ENCODE measurements at regions not wholly inside any gene's neighbourhood (a gene's known extent, or its start where the extent isn't known, plus 50 kb on each side); places are given as distances from the start of the nearest gene placed in this dataset.

DNA sequence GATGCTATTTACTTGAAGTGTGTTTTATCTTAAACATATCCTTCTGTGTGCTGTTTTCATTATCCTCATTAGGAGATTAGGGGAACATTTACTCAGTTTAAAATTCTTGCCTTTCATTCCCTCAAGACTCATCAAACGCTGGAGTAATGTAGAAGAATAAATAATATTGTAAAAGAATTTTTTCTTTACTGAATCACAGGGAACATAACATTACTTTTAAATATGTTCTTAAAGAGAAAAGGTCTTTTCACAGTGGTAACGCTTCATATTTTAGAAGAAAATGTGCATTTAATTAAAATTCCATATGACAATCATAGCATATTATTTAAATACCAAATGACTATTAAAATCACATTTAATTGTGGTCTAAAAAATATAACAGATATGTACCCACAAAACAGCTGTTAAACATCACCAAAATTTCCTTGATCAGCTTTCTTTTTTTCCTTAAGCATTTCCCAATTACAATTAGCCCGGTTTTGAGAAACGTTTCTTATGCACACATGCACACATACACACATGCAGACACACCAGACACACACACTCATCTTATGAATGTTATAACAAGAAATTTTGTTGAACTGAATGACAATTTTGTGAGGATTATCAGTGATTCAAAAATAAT lies 102.0 kb upstream of the GLI3 start:
- intact Hi-C loops (cut with DNase I; ENCODE audit: low total_unique reads) (no loop called here), in situ Hi-C loops (cut with MboI; ENCODE audit: low sequenced_read_pairs in 4 of 4) (no loop called here)
- Histone ChIP-seq H3K36me3 (no peaks in the 10 kb centered on the region), H3K27ac (no peak overlapping the region), H3K4me1 (peaks cover 3% of the 10 kb centered on the region in 2 donors), H3K9me3 (no peaks in the 10 kb centered on the region), H3K27me3 (no peaks in the 10 kb centered on the region), H3K4me3 (no peak overlapping the region)
- DNase-seq, result no peak
- ATAC-seq, result no peak
- TF ChIP-seq POLR2A (IDR thresholded peaks at IDR 0.05), result no peak
- TF ChIP-seq, protein P1, sequence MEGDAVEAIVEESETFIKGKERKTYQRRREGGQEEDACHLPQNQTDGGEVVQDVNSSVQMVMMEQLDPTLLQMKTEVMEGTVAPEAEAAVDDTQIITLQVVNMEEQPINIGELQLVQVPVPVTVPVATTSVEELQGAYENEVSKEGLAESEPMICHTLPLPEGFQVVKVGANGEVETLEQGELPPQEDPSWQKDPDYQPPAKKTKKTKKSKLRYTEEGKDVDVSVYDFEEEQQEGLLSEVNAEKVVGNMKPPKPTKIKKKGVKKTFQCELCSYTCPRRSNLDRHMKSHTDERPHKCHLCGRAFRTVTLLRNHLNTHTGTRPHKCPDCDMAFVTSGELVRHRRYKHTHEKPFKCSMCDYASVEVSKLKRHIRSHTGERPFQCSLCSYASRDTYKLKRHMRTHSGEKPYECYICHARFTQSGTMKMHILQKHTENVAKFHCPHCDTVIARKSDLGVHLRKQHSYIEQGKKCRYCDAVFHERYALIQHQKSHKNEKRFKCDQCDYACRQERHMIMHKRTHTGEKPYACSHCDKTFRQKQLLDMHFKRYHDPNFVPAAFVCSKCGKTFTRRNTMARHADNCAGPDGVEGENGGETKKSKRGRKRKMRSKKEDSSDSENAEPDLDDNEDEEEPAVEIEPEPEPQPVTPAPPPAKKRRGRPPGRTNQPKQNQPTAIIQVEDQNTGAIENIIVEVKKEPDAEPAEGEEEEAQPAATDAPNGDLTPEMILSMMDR (IDR thresholded peaks at IDR 0.05 in 4 of 5, conservative IDR thresholded peaks at IDR 0.05 in 1 of 5), result no peak

DNA sequence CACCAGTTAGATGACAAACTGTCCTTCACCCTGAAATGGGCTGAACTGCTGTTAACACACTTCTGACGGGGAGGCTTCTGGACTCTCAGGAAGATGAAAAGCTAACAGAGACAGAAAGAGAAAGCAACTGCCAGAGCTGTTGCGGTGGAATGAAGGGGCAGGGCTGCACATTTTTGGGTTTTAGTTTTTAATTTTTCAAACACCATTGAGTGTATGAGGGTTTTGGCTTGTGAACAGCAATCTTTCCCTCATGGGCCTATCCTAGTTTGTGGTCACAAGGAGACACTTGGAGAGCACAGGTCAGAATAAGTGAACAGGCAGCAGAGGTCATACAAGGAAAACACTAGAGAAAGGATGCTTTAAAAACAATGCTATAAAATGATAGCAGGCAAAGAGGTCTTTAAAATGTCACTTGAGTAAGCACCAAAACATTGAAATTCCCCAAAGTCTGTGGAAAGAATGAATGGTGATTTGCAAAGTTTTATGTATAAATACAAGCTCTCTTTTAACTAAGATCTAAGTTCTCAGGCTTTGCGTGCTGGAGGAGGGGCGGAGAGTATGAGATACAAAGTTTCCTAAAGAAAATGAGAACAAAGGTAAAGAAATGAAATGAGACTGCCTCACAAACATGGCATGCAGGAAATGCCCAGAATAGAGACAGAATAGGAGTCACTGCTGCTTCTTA lies 101.4 kb upstream of the GLI3 start:
- Histone ChIP-seq H3K4me1 (peaks cover 3% of the 10 kb centered on the region in 2 donors), H3K36me3 (no peaks in the 10 kb centered on the region), H3K9me3 (no peaks in the 10 kb centered on the region), H3K27ac (no peak overlapping the region), H3K27me3 (no peaks in the 10 kb centered on the region), H3K4me3 (no peak overlapping the region)
- intact Hi-C loops (cut with DNase I; ENCODE audit: low total_unique reads), result no loop called here
- no peak for ATAC-seq
- DNase-seq, result no peak
- TF ChIP-seq POLR2A (IDR thresholded peaks at IDR 0.05), result no peak
- TF ChIP-seq, protein P1 (IDR thresholded peaks at IDR 0.05 in 4 of 5, conservative IDR thresholded peaks at IDR 0.05 in 1 of 5), result no peak
- in situ Hi-C loops (cut with MboI; ENCODE audit: low sequenced_read_pairs in 4 of 4), result no loop called here

GRCh38 chr7:42337225-42337905 lies 100.4 kb upstream of the GLI3 start:
- H3K9me3 ChIP-seq, result peaks cover 0 to 5% (median 0%) of the 10 kb centered on the region in 3 donors
- intact Hi-C loops (cut with DNase I; ENCODE audit: low total_unique reads), result no loop called here
- in situ Hi-C loops (cut with MboI; ENCODE audit: low sequenced_read_pairs in 4 of 4), result no loop called here
- DNase-seq, result no peak
- H3K4me1 ChIP-seq, result peaks cover 0 to 3% of the 10 kb centered on the region in 2 donors
- H3K36me3 ChIP-seq, result no peaks in the 10 kb centered on the region
- H3K27me3 ChIP-seq, result no peaks in the 10 kb centered on the region
- no peak for ATAC-seq
- TF ChIP-seq, protein P1 (IDR thresholded peaks at IDR 0.05 in 4 of 5, conservative IDR thresholded peaks at IDR 0.05 in 1 of 5), result no peak
- no peak for TF ChIP-seq POLR2A (IDR thresholded peaks at IDR 0.05)
- no peak overlapping the region for H3K4me3 ChIP-seq
- H3K27ac ChIP-seq, result no peak overlapping the region

- in situ Hi-C loops (cut with MboI; ENCODE audit: low sequenced_read_pairs in 4 of 4) (no loop called here), intact Hi-C loops (cut with DNase I; ENCODE audit: low total_unique reads) (no loop called here)
- no peaks in the 10 kb centered on the region for H3K4me1 ChIP-seq
Measured at GRCh38 chr7:42332605-42333222, 95.7 kb upstream of the GLI3 start.

More at GRCh38 chr7:42332605-42333222, 95.7 kb upstream of the GLI3 start:
- Histone ChIP-seq H3K9me3 (peaks cover 0 to 5% (median 0%) of the 10 kb centered on the region in 3 donors), H3K36me3 (no peaks in the 10 kb centered on the region), H3K27me3 (no peaks in the 10 kb centered on the region), H3K4me3 (no peak overlapping the region), H3K27ac (no peak overlapping the region)
- ATAC-seq (no peak), DNase-seq (no peak)
- TF ChIP-seq, protein P1 (IDR thresholded peaks at IDR 0.05 in 4 of 5, conservative IDR thresholded peaks at IDR 0.05 in 1 of 5), result no peak
- no peak for TF ChIP-seq POLR2A (IDR thresholded peaks at IDR 0.05)

Measured in gastrocnemius medialis (tissue), 4 donors.